Peyer's patch (tissue), 4 donors: ENCODE measurements at regions not wholly inside any gene's neighbourhood (a gene's known extent, or its start where the extent isn't known, plus 50 kb on each side); places are given as distances from the start of the nearest gene placed in this dataset.

Source experiments
- CTCF ChIP-seq, 6 experiments: fragments of 450-650 bp in 4 of 6; fragments of 200-600 bp in 2 of 6; sonication (generic) in 1 of 6; IDR thresholded peaks; one replicate each; pipeline ENCODE4 v1.5.1; 2017 to 2019; ENCODE audit warnings: antibody characterized with exemption in 6 of 6, mild to moderate bottlenecking in 3 of 6, moderate library complexity in 1 of 6
- POLR2A ChIP-seq, 2 donors: fragments of 450-650 bp; IDR thresholded peaks; one replicate each; pipeline ENCODE4 v1.5.1; 2017; ENCODE audit warnings: antibody characterized with exemption in 2 of 2, mild to moderate bottlenecking in 2 of 2, moderate library complexity in 2 of 2

- TF ChIP-seq POLR2A (IDR thresholded peaks at IDR 0.05), result no peak
- TF ChIP-seq CTCF (IDR thresholded peaks at IDR 0.05), result no peak
Observed at GRCh38 chr1:55402671-55403464, 187.7 kb upstream of the USP24 start.
